SU-DHL-6 (cell line): ENCODE measurements at regions not wholly inside any gene's neighbourhood (a gene's known extent, or its start where the extent isn't known, plus 50 kb on each side); places are given as distances from the start of the nearest gene placed in this dataset.
"Not testable (repeated sequence)": the region's sequence is repeated elsewhere in the genome, so short reads cannot be mapped to it uniquely, and the experiment has no call there.

Source experiments
- H2AFZ ChIP-seq: fragments of 200-600 bp; sonication (generic); 2 replicates; pipeline ENCODE4 v1.6.1; 2014; ENCODE audit warnings: low read depth, mild to moderate bottlenecking, moderate library complexity, mixed read lengths, antibody characterized with exemption, low read length; ENCODE audit not compliant: severe bottlenecking
- H3F3A ChIP-seq: fragments of 200-600 bp; shearing (Covaris generic); 2 replicates; pipeline ENCODE4 v1.6.0; 2016; ENCODE audit warnings: antibody characterized with exemption, mild to moderate bottlenecking; ENCODE audit not compliant: insufficient read depth
- H3K27ac ChIP-seq: fragments of 200-600 bp; sonication (generic); 2 replicates; pipeline ENCODE4 v1.5.1; 2016; ENCODE audit warnings: low read depth, mild to moderate bottlenecking, low read length, moderate library complexity, mixed read lengths
- H3K27me3 ChIP-seq: fragments of 200-600 bp; sonication (generic), shearing (Covaris generic); 2 replicates; pipeline ENCODE4 v1.6.0; 2014; ENCODE audit warnings: mild to moderate bottlenecking, low read length
- H3K36me3 ChIP-seq: fragments of 200-600 bp; sonication (generic); 2 replicates; pipeline ENCODE4 v1.6.1; 2014; ENCODE audit warnings: mild to moderate bottlenecking, low read length, mixed read lengths
- H3K4me2 ChIP-seq: fragments of 300-600, 200-600 bp; shearing (Covaris generic), sonication (generic); 2 replicates; pipeline ENCODE4 v1.6.0; 2014; ENCODE audit warnings: low read length, low read depth, mild to moderate bottlenecking; ENCODE audit not compliant: poor library complexity, severe bottlenecking
- H3K4me3 ChIP-seq: fragments of 200-600 bp; sonication (generic); 2 replicates; pipeline ENCODE4 v1.5.1; 2014; ENCODE audit warnings: antibody characterized with exemption, low read length, mild to moderate bottlenecking, mixed read lengths; ENCODE audit not compliant: insufficient read depth, poor library complexity, severe bottlenecking
- H3K79me2 ChIP-seq: fragments of 200-600 bp; sonication (generic); 2 replicates; pipeline ENCODE4 v1.6.1; 2014; ENCODE audit warnings: mild to moderate bottlenecking, low read length, moderate library complexity; ENCODE audit not compliant: insufficient read depth
- H3K9ac ChIP-seq: fragments of 200-600 bp; sonication (generic); 2 replicates; pipeline ENCODE4 v1.7.0; 2014; ENCODE audit warnings: mild to moderate bottlenecking, low read length
- H3K9me2 ChIP-seq: fragments of 200-600 bp; sonication (generic); replicated peaks from 2 replicates; pipeline ENCODE4 v1.6.1; 2014; ENCODE audit warnings: low read length; ENCODE audit not compliant: insufficient read depth
- H3K9me3 ChIP-seq: fragments of 200-600 bp; sonication (generic); 2 replicates; pipeline ENCODE4 v1.6.1; 2014; ENCODE audit warnings: low read length, mixed read lengths; ENCODE audit not compliant: insufficient read depth
- H4K20me1 ChIP-seq: fragments of 200-600 bp; sonication (generic); 2 replicates; pipeline ENCODE4 v1.6.1; 2014; ENCODE audit warnings: low read depth, mild to moderate bottlenecking, antibody characterized with exemption, low read length, moderate library complexity, mixed read lengths
- CTCF ChIP-seq: fragments of 200-600 bp; sonication (generic); IDR thresholded peaks from one replicate; pipeline ENCODE4 v1.5.1; 2017; ENCODE audit warnings: antibody characterized with exemption, mild to moderate bottlenecking, low read length, moderate library complexity; ENCODE audit not compliant: insufficient read depth, poor library complexity, severe bottlenecking
- EZH2phosphoT487 ChIP-seq: fragments of 200-600 bp; sonication (generic), shearing (Covaris generic); conservative IDR thresholded peaks from 2 replicates; pipeline ENCODE4 v1.6.1; 2018; ENCODE audit warnings: mild to moderate bottlenecking, antibody characterized with exemption, low read length, moderate library complexity, mixed read lengths

DNA sequence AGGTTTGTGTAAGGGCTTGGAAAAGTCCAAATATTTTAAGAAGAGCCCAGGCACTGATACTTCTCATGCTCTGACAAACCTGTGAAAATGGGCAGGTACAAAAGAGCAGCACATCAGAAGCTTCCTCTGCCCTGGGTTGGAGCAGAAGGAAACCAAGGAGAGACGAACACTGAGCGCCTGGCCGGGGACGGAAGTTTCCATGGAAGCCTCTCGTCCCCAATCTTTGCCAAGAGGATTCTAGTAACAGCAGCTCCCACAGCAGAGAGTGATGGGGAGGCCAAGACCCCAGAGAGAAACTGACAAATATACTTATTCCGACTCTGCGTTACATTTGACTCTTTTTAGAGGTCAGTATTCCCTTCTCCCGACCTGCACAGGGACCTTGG, 268.5 kb downstream of the C16orf95 start:
- no peaks in the 10 kb centered on the region for H3F3A ChIP-seq
- no peak overlapping the region for H2AFZ ChIP-seq
- no peaks in the 10 kb centered on the region for H3K27me3 ChIP-seq
- H3K9me3 ChIP-seq: no peaks in the 10 kb centered on the region
- H3K36me3 ChIP-seq: no peaks in the 10 kb centered on the region
- no peak overlapping the region for H3K9ac ChIP-seq
- no peaks in the 10 kb centered on the region for H3K79me2 ChIP-seq
- no peak for TF ChIP-seq CTCF
- TF ChIP-seq EZH2phosphoT487: no peak
- no peaks in the 10 kb centered on the region for H3K9me2 ChIP-seq
- H3K4me2 ChIP-seq: no peak overlapping the region
- no peaks in the 10 kb centered on the region for H4K20me1 ChIP-seq
- no peak overlapping the region for H3K27ac ChIP-seq
- H3K4me3 ChIP-seq: no peak overlapping the region

GRCh38 chr16:87049216-87049615, 268.0 kb downstream of the C16orf95 start:
- H3K9me3 ChIP-seq, H3K36me3 ChIP-seq, H3K27ac ChIP-seq, H3K4me2 ChIP-seq, H3K4me3 ChIP-seq, H3K9ac ChIP-seq, H4K20me1 ChIP-seq, H2AFZ ChIP-seq, H3K79me2 ChIP-seq, H3K27me3 ChIP-seq, H3K9me2 ChIP-seq, H3F3A ChIP-seq: not testable (repeated sequence)

DNA sequence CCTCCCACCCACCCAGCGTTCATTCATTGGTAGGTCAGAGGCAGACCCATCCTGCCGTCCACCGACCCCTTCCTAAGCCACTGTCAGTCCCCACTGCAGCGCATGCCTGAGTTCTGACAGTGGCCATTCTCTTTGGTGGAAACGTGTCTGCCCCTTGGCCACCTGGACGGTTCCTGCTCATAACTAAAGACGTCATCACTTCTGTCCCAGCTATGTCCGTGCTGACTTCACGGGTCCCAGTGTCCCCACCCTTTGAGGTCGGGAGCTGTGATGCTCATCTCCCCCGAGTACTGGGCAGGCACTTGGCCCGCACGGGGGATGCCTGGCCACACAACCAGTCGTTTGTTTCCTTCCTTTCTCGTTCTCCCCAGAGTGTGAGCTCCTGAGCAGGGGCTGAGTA, 267.1 kb downstream of the C16orf95 start:
- H3K4me2 ChIP-seq: no peak overlapping the region
- no peak for TF ChIP-seq CTCF
- no peak for TF ChIP-seq EZH2phosphoT487

DNA sequence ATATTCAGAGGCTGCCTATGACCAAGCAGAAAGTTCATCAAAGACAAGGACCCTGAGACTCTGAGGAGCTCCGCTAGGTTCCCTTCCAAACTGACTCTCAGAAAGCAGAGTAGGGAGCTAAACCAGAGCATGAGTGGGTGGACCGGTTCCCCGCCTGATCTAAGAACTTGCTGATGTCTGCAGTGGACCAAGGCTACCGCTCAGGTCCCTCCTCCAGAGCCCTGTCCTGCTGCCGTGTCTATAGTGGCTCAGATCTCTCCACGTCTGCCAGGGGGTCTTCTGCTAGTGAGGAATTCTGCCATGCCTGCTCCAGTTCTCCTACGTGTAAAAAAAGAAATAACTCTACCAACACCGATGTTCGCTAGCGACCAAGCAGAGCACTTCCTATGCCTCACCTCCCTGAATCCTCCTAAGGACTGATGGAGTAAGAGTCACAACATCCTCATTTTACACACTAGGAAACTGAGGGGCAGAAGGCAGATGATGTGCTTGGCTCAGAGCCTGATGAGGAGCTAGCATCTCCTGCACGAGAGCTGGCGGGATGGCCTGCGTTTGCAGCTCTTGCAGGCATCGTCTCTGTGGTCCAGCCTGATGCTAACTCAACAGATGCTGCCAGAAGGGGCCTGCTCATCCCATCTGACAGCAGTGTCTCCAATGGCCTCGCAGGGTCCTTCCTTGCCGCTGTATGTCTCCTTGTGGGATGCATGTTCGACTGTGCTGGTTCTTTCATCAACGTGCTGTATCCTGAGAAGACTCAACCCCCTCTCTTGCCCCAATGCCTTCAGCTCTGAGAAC, 265.5 kb downstream of the C16orf95 start:
- Histone ChIP-seq H3K9me2 (no peaks in the 10 kb centered on the region), H3K27me3 (no peaks in the 10 kb centered on the region), H3K9me3 (no peaks in the 10 kb centered on the region), H2AFZ (no peak overlapping the region), H3F3A (no peaks in the 10 kb centered on the region), H4K20me1 (no peaks in the 10 kb centered on the region), H3K4me3 (no peak overlapping the region), H3K27ac (no peak overlapping the region), H3K36me3 (no peaks in the 10 kb centered on the region), H3K9ac (no peak overlapping the region), H3K4me2 (no peak overlapping the region), H3K79me2 (no peaks in the 10 kb centered on the region)
- no peak for TF ChIP-seq EZH2phosphoT487
- TF ChIP-seq CTCF: no peak

More for the DNA sequence above, 267.1 kb downstream of the C16orf95 start:
- Histone ChIP-seq H2AFZ (no peak overlapping the region), H3K79me2 (no peaks in the 10 kb centered on the region), H3K9me3 (no peaks in the 10 kb centered on the region), H3K9ac (no peak overlapping the region), H3K27me3 (no peaks in the 10 kb centered on the region), H4K20me1 (no peaks in the 10 kb centered on the region), H3K36me3 (no peaks in the 10 kb centered on the region), H3K27ac (no peak overlapping the region), H3K4me3 (no peak overlapping the region), H3F3A (no peaks in the 10 kb centered on the region), H3K9me2 (no peaks in the 10 kb centered on the region)
